ENCODE measurements at regions not wholly inside any gene's neighbourhood (a gene's known extent, or its start where the extent isn't known, plus 50 kb on each side); places are given as distances from the start of the nearest gene placed in this dataset.

- TF ChIP-seq CTCF (IDR thresholded peaks at IDR 0.05; ENCODE audit: extremely low read depth in 1 of 2, insufficient read depth in 1 of 2, low read depth in 1 of 2, low read length in 2 of 2) (no peak), POLR2A (IDR thresholded peaks at IDR 0.05; ENCODE audit: low read depth, low read length) (no peak), JUN (IDR thresholded peaks at IDR 0.05; ENCODE audit: borderline replicate concordance, insufficient read depth, insufficient read length, low read depth) (no peak), EZH2 (IDR thresholded peaks at IDR 0.05; ENCODE audit: borderline replicate concordance, low read depth, low read length, severe bottlenecking) (no peak), POLR2AphosphoS5 (IDR thresholded peaks at IDR 0.05; ENCODE audit: insufficient read depth, low read depth, low read length) (no peak), FOS (IDR thresholded peaks at IDR 0.05; ENCODE audit: borderline replicate concordance, insufficient read depth, low read length) (no peak), MYC (IDR thresholded peaks at IDR 0.05; ENCODE audit: low read depth, low read length) (no peak)
Observed at GRCh38 chr21:19830446-19830845, 1167.8 kb upstream of the NCAM2 start.

Measured in endothelial cell of umbilical vein (primary cell).